Cardiac muscle cell (in vitro differentiated cells and primary cell): ENCODE measurements at regions not wholly inside any gene's neighbourhood (a gene's known extent, or its start where the extent isn't known, plus 50 kb on each side); places are given as distances from the start of the nearest gene placed in this dataset.

ENCODE experiments used
- DNase-seq, 2 donors: peaks; one replicate each; pipeline versions ENCODE4 v3.0.0 to v3.0.0-alpha.2; 2010 to 2017; ENCODE audit warnings: low read depth in 1 of 2, low spot score in 1 of 2
- H3K27ac ChIP-seq: fragments of 200-600 bp; sonication (generic); 2 replicates; pipeline ENCODE4 v1.5.1; 2016
- H3K27me3 ChIP-seq: fragments of 200-600 bp; sonication (generic); 2 replicates; pipeline ENCODE4 v1.6.0; 2016; ENCODE audit warnings: control low read depth
- H3K36me3 ChIP-seq: fragments of 200-600 bp; sonication (generic); 2 replicates; pipeline ENCODE4 v1.5.1; 2016; ENCODE audit warnings: control low read depth
- H3K4me1 ChIP-seq: fragments of 200-600 bp; sonication (generic); 2 replicates; pipeline ENCODE4 v1.8.1; 2017; ENCODE audit warnings: low read depth, mild to moderate bottlenecking, mixed run types
- H3K4me3 ChIP-seq: fragments of 200-600 bp; sonication (generic); 2 replicates; pipeline ENCODE4 v1.5.1; 2016; ENCODE audit warnings: mild to moderate bottlenecking
- H3K9me3 ChIP-seq: fragments of 200-600 bp; sonication (generic); 2 replicates; pipeline ENCODE4 v1.5.1; 2017; ENCODE audit warnings: low read depth, mild to moderate bottlenecking, control low read depth
- CTCF ChIP-seq: IDR thresholded peaks from 2 replicates; pipeline ENCODE4 v1.5.1; 2012; ENCODE audit warnings: low read depth, mild to moderate bottlenecking, low read length

GRCh38 chr5:23717486-23717885 is 210.1 kb downstream of the PRDM9 start:
- no peak for TF ChIP-seq CTCF
- no peaks in the 10 kb centered on the region for H3K4me1 ChIP-seq
- H3K4me3 ChIP-seq: no peak overlapping the region
- no peak for DNase-seq
- no peaks in the 10 kb centered on the region for H3K27me3 ChIP-seq
- no peaks in the 10 kb centered on the region for H3K9me3 ChIP-seq
- H3K27ac ChIP-seq: no peak overlapping the region
- H3K36me3 ChIP-seq: no peaks in the 10 kb centered on the region

GRCh38 chr5:23718564-23718963 is 211.2 kb downstream of the PRDM9 start:
- Histone ChIP-seq H3K4me3 (no peak overlapping the region), H3K4me1 (no peaks in the 10 kb centered on the region), H3K27ac (no peak overlapping the region), H3K9me3 (no peaks in the 10 kb centered on the region), H3K27me3 (no peaks in the 10 kb centered on the region), H3K36me3 (no peaks in the 10 kb centered on the region)
- DNase-seq: no peak
- no peak for TF ChIP-seq CTCF

GRCh38 chr5:23721336-23721735 is 213.9 kb downstream of the PRDM9 start:
- TF ChIP-seq CTCF: no peak
- no peak overlapping the region for H3K27ac ChIP-seq
- no peaks in the 10 kb centered on the region for H3K4me1 ChIP-seq
- H3K9me3 ChIP-seq: no peaks in the 10 kb centered on the region
- H3K4me3 ChIP-seq: no peak overlapping the region
- DNase-seq: no peak
- H3K27me3 ChIP-seq: no peaks in the 10 kb centered on the region
- H3K36me3 ChIP-seq: no peaks in the 10 kb centered on the region

- no peak for DNase-seq
- H3K27me3 ChIP-seq: no peaks in the 10 kb centered on the region
- H3K4me3 ChIP-seq: no peak overlapping the region
- no peak for TF ChIP-seq CTCF
- H3K9me3 ChIP-seq: no peaks in the 10 kb centered on the region
- no peaks in the 10 kb centered on the region for H3K4me1 ChIP-seq
- H3K36me3 ChIP-seq: no peaks in the 10 kb centered on the region
- H3K27ac ChIP-seq: no peak overlapping the region
These were observed 219.9 kb downstream of the PRDM9 start for GRCh38 chr5:23727271-23727670.

- Histone ChIP-seq H3K4me3 (no peak overlapping the region), H3K4me1 (no peaks in the 10 kb centered on the region), H3K9me3 (no peaks in the 10 kb centered on the region), H3K27me3 (no peaks in the 10 kb centered on the region), H3K27ac (no peak overlapping the region), H3K36me3 (no peaks in the 10 kb centered on the region)
- no peak for TF ChIP-seq CTCF
- DNase-seq: no peak
These were observed 222.6 kb downstream of the PRDM9 start for GRCh38 chr5:23730023-23730422.

- H3K4me3 ChIP-seq: no peak overlapping the region
These were observed 232.6 kb downstream of the PRDM9 start for GRCh38 chr5:23740029-23740428.

More at GRCh38 chr5:23740029-23740428, 232.6 kb downstream of the PRDM9 start:
- H3K27me3 ChIP-seq: no peaks in the 10 kb centered on the region
- H3K9me3 ChIP-seq: no peaks in the 10 kb centered on the region
- no peak for DNase-seq
- H3K27ac ChIP-seq: no peak overlapping the region
- H3K4me1 ChIP-seq: no peaks in the 10 kb centered on the region
- TF ChIP-seq CTCF: no peak
- no peaks in the 10 kb centered on the region for H3K36me3 ChIP-seq
